ENCODE measurements at regions not wholly inside any gene's neighbourhood (a gene's known extent, or its start where the extent isn't known, plus 50 kb on each side); places are given as distances from the start of the nearest gene placed in this dataset.

GRCh38 chr4:54986095-54986846 lies 139.1 kb downstream of the KDR start:
- TF ChIP-seq CTCF (IDR thresholded peaks at IDR 0.05 in 8 of 11, conservative IDR thresholded peaks at IDR 0.05 in 3 of 11) (no peak), POLR2A (IDR thresholded peaks at IDR 0.05) (no peak), POLR2AphosphoS5 (IDR thresholded peaks at IDR 0.05) (no peak)
